H1 (cell line): ENCODE measurements at regions not wholly inside any gene's neighbourhood (a gene's known extent, or its start where the extent isn't known, plus 50 kb on each side); places are given as distances from the start of the nearest gene placed in this dataset.

Experiments used
- CTCF ChIA-PET: fragments of 300-600 bp; sonication (Branson Sonifier 250); formaldehyde crosslinking; loops from one replicate; lab custom pipeline; 2021; ENCODE audit not compliant: partially characterized antibody; lab: Charles Lee
- POLR2A ChIA-PET: fragments of 300-600 bp; sonication (Branson Sonifier 250); formaldehyde crosslinking; loops from one replicate; lab custom pipeline; 2021; ENCODE audit warnings: inconsistent platforms; ENCODE audit not compliant: partially characterized antibody; lab: Charles Lee
- DNase-seq, 2 experiments: peaks; one replicate each; pipeline versions ENCODE4 v3.0.0 to v3.0.0-alpha.2; 2010 to 2022; ENCODE audit warnings: low spot score in 2 of 2, low read depth in 1 of 2, mixed read lengths in 1 of 2
- FAIRE-seq: peaks from 2 replicates; lab custom pipeline; 2011; peaks lifted over from hg19 to GRCh38; lab: Jason Lieb, UNC
- H2AFZ ChIP-seq: 2 replicates; pipeline ENCODE4 v1.8.1; 2012; ENCODE audit warnings: low read length, inconsistent platforms
- H2AK5ac ChIP-seq: 2 replicates; pipeline ENCODE4 v1.6.1; 2013; ENCODE audit warnings: low read depth, low read length
- H2BK120ac ChIP-seq: replicated peaks from 2 replicates; pipeline ENCODE3; 2013; ENCODE audit warnings: low read depth, low read length, inconsistent platforms
- H2BK12ac ChIP-seq: 2 replicates; pipeline ENCODE4 v1.6.1; 2013; ENCODE audit warnings: low read depth, low read length
- H2BK15ac ChIP-seq: 2 replicates; pipeline ENCODE4 v1.6.1; 2013; ENCODE audit warnings: low read length
- H2BK20ac ChIP-seq: 2 replicates; pipeline ENCODE4 v1.6.1; 2013; ENCODE audit warnings: low read length
- H2BK5ac ChIP-seq: 2 replicates; pipeline ENCODE4 v1.6.1; 2013; ENCODE audit warnings: low read depth, low read length
- H3K14ac ChIP-seq: 2 replicates; pipeline ENCODE4 v1.6.1; 2013; ENCODE audit warnings: inconsistent platforms; ENCODE audit not compliant: insufficient read length
- H3K18ac ChIP-seq: 2 replicates; pipeline ENCODE4 v1.6.1; 2013; ENCODE audit warnings: low read length; ENCODE audit errors: extremely low read depth
- H3K23ac ChIP-seq: 2 replicates; pipeline ENCODE4 v1.6.1; 2013; ENCODE audit warnings: inconsistent platforms; ENCODE audit not compliant: insufficient read length
- H3K23me2 ChIP-seq: 2 replicates; pipeline ENCODE4 v1.6.1; 2013; ENCODE audit warnings: low read depth, low read length
- H3K27ac ChIP-seq: 2 replicates; pipeline ENCODE4 v1.6.1; 2011; ENCODE audit warnings: low read depth, low read length, inconsistent platforms
- H3K27me3 ChIP-seq, 4 experiments: replicated peaks in 1 of 4; 1 replicate in 1 of 4; 2 replicates in 3 of 4; pipeline versions ENCODE4 v1.6.1 to v1.8.1; 2011 to 2013; ENCODE audit warnings: low read length in 3 of 4, mild to moderate bottlenecking in 3 of 4, inconsistent platforms in 2 of 4, mixed read lengths in 2 of 4, moderate library complexity in 1 of 4; ENCODE audit not compliant: control insufficient read depth in 3 of 4, insufficient read depth in 3 of 4; ENCODE audit errors: extremely low read depth in 1 of 4
- H3K36me3 ChIP-seq, 4 experiments: 2 replicates each; pipeline versions ENCODE4 v1.6.1 to v1.8.1; 2011 to 2013; ENCODE audit warnings: mild to moderate bottlenecking in 4 of 4, low read length in 3 of 4, moderate library complexity in 2 of 4, control low read depth in 1 of 4, inconsistent platforms in 1 of 4; ENCODE audit not compliant: insufficient read depth in 4 of 4, control insufficient read depth in 2 of 4
- H3K4ac ChIP-seq: replicated peaks from 2 replicates; pipeline ENCODE3; 2013; ENCODE audit warnings: low read length, low read depth, mixed read lengths, inconsistent platforms; ENCODE audit not compliant: insufficient read length
- H3K4me1 ChIP-seq, 4 experiments: replicated peaks in 1 of 4; 1 replicate in 1 of 4; 2 replicates in 3 of 4; pipeline versions ENCODE4 v1.6.1 to v1.8.1; 2011 to 2013; ENCODE audit warnings: low read length in 3 of 4, inconsistent platforms in 2 of 4, mixed read lengths in 1 of 4; ENCODE audit not compliant: insufficient read depth in 4 of 4, control insufficient read depth in 3 of 4
- H3K4me2 ChIP-seq, 2 experiments: 2 replicates each; pipeline versions ENCODE4 v1.6.1 to v1.8.1; 2011 to 2013; ENCODE audit warnings: low read depth in 2 of 2, low read length in 2 of 2, control low read depth in 1 of 2, inconsistent platforms in 1 of 2, mild to moderate bottlenecking in 1 of 2; ENCODE audit not compliant: insufficient read depth in 1 of 2
- H3K4me3 ChIP-seq, 4 experiments: fragments of 200-600, 300-600 bp in 1 of 4; sonication (generic), shearing (Covaris generic), sonication (Bioruptor Twin) in 1 of 4; 2 replicates each; pipeline versions ENCODE4 v1.5.1 to v1.8.1; 2011 to 2016; ENCODE audit warnings: low read length in 4 of 4, low read depth in 3 of 4, control low read depth in 2 of 4, inconsistent platforms in 2 of 4, mild to moderate bottlenecking in 2 of 4, mixed read lengths in 1 of 4, moderate library complexity in 1 of 4; ENCODE audit not compliant: insufficient read depth in 2 of 4; ENCODE audit errors: extremely low read depth in 1 of 4
- H3K56ac ChIP-seq: replicated peaks from 2 replicates; pipeline ENCODE3; 2013; ENCODE audit warnings: low read depth, mild to moderate bottlenecking, mixed read lengths, low read length, inconsistent platforms; ENCODE audit not compliant: insufficient read length
- H3K79me1 ChIP-seq: 2 replicates; pipeline ENCODE4 v1.6.1; 2013; ENCODE audit warnings: low read depth, low read length, control low read depth
- H3K79me2 ChIP-seq, 2 experiments: 2 replicates each; pipeline versions ENCODE4 v1.6.1 to v1.8.1; 2012 to 2013; ENCODE audit warnings: low read length in 2 of 2, mild to moderate bottlenecking in 2 of 2, inconsistent platforms in 1 of 2; ENCODE audit not compliant: insufficient read depth in 2 of 2, control insufficient read depth in 1 of 2
- H3K9ac ChIP-seq, 4 experiments: replicated peaks in 1 of 4; 1 replicate in 1 of 4; 2 replicates in 3 of 4; pipeline versions ENCODE4 v1.6.1 to v1.8.1; 2011 to 2013; ENCODE audit warnings: low read depth in 3 of 4, low read length in 3 of 4, control low read depth in 2 of 4, mild to moderate bottlenecking in 2 of 4, moderate library complexity in 2 of 4, inconsistent platforms in 1 of 4; ENCODE audit errors: extremely low read depth in 1 of 4
- H3K9me3 ChIP-seq, 2 experiments: 2 replicates each; pipeline versions ENCODE4 v1.6.1 to v1.8.1; 2012 to 2013; ENCODE audit warnings: mild to moderate bottlenecking in 2 of 2, moderate library complexity in 2 of 2, control low read depth in 1 of 2, inconsistent platforms in 1 of 2, low read depth in 1 of 2, low read length in 1 of 2, mixed read lengths in 1 of 2; ENCODE audit not compliant: insufficient read depth in 2 of 2
- H4K20me1 ChIP-seq, 2 experiments: replicated peaks in 1 of 2; 2 replicates each; pipeline versions ENCODE3 to v1.8.1; 2011 to 2013; ENCODE audit warnings: inconsistent platforms in 2 of 2, low read length in 2 of 2, mild to moderate bottlenecking in 1 of 2; ENCODE audit not compliant: insufficient read depth in 2 of 2, control insufficient read depth in 1 of 2
- H4K5ac ChIP-seq: 2 replicates; pipeline ENCODE4 v1.6.1; 2013; ENCODE audit warnings: low read length, low read depth, mixed read lengths, inconsistent platforms; ENCODE audit not compliant: insufficient read length
- H4K8ac ChIP-seq: 2 replicates; pipeline ENCODE4 v1.8.0; 2013; ENCODE audit warnings: mild to moderate bottlenecking, moderate library complexity, low read length, inconsistent platforms; ENCODE audit not compliant: insufficient read depth; ENCODE audit errors: extremely low read depth
- H4K91ac ChIP-seq: replicated peaks from 2 replicates; pipeline ENCODE3; 2013; ENCODE audit warnings: low read length, mixed read lengths, inconsistent platforms; ENCODE audit not compliant: insufficient read length
- SRF ChIP-seq: IDR thresholded peaks from 2 replicates; pipeline ENCODE4 v1.6.1; 2011; ENCODE audit warnings: mild to moderate bottlenecking, low read depth, low read length, moderate library complexity
- WGBS, 2 experiments: shearing (Covaris generic) in 1 of 2; methylation state at CpG; one replicate each; pipeline versions ENCODE4 v1.1.6 to v1.1.7; 2013 to 2015; ENCODE audit warnings: low lambda C conversion rate in 2 of 2, mixed read lengths in 2 of 2, inconsistent platforms in 1 of 2, low coverage in 1 of 2, missing lambda C conversion rate in 1 of 2; ENCODE audit not compliant: insufficient replicate concordance in 2 of 2, insufficient coverage in 1 of 2, insufficient read length in 1 of 2; ENCODE audit errors: extremely low coverage in 1 of 2, missing lambda C conversion rate in 1 of 2; 5-methylcytosine and 5-hydroxymethylcytosine counted together

DNA sequence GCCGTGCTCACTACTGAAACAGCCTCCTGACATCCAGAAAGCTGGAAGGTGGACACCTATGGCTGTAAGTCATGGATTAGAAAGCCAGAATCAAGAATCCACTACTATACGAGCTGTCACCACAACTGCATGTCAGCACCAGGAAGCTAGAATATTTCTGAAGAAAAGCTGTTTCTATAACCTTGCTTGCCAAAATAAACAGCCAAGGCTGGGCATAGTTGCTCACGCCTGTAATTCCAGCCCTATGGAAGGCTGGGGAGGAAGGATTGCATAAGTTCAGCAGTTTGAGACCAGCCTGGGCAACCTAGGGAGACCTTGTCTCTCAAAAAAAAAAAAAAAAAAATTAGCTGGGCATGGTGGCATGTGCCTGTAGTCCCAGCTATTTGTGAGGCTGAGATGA is 96.3 kb upstream of the GAREM1 start:
- no peaks in the 10 kb centered on the region for H3K36me3 ChIP-seq
- no peak overlapping the region for H2BK120ac ChIP-seq
- POLR2A ChIA-PET = interaction anchor here (0.7 kb wide), 1 partner anchor 128 kb away, joined by 4 read pairs; no protein-coding TSS in a partner anchor
- no peaks in the 10 kb centered on the region for H4K20me1 ChIP-seq
- H3K4me2 ChIP-seq = no peak overlapping the region
- DNase-seq (no peak), FAIRE-seq (no peak)
- H3K56ac ChIP-seq = no peak overlapping the region
- CTCF ChIA-PET = interaction anchor here (0.6 to 1.5 kb wide), 5 partner anchors 9 to 257 kb away, joined by 3 to 8 read pairs (median 3); no protein-coding TSS in a partner anchor
- no peaks in the 10 kb centered on the region for H3K9me3 ChIP-seq
- no peak overlapping the region for H3K9ac ChIP-seq
- TF ChIP-seq SRF = no peak
- no peak overlapping the region for H3K18ac ChIP-seq
- no peak overlapping the region for H4K91ac ChIP-seq
- H2AFZ ChIP-seq = no peak overlapping the region
- H2BK5ac ChIP-seq = no peak overlapping the region
- no peaks in the 10 kb centered on the region for H3K27me3 ChIP-seq
- H3K79me2 ChIP-seq = no peaks in the 10 kb centered on the region
- H3K4ac ChIP-seq = no peak overlapping the region
- 88% methylated on average over 3 of the region's 3 CpGs; no CpG with 5 or more reads in 1 of the 2 experiments for WGBS, 2 experiments
- H3K23ac ChIP-seq = no peak overlapping the region
- no peak overlapping the region for H3K4me3 ChIP-seq
- H3K79me1 ChIP-seq = no peaks in the 10 kb centered on the region
- H2BK20ac ChIP-seq = no peak overlapping the region
- H2AK5ac ChIP-seq = no peak overlapping the region
- H3K4me1 ChIP-seq = no peaks in the 10 kb centered on the region
- H2BK12ac ChIP-seq = no peak overlapping the region
- H4K5ac ChIP-seq = no peak overlapping the region
- no peak overlapping the region for H4K8ac ChIP-seq
- H3K14ac ChIP-seq = no peak overlapping the region
- H3K23me2 ChIP-seq = no peaks in the 10 kb centered on the region
- no peak overlapping the region for H3K27ac ChIP-seq
- H2BK15ac ChIP-seq = no peak overlapping the region
